ENCODE measurements at regions not wholly inside any gene's neighbourhood (a gene's known extent, or its start where the extent isn't known, plus 50 kb on each side); places are given as distances from the start of the nearest gene placed in this dataset.
"Not testable (repeated sequence)": the region's sequence is repeated elsewhere in the genome, so short reads cannot be mapped to it uniquely, and the experiment has no call there.

GRCh38 chr9:26165426-26165825 is 487.2 kb upstream of the TUSC1 start:
- no peak for DNase-seq (ENCODE audit: low read depth, low spot score)

GRCh38 chr9:26163931-26164330 is 485.7 kb upstream of the TUSC1 start:
- DNase-seq (ENCODE audit: low read depth, low spot score) = no peak

- no peak for DNase-seq (ENCODE audit: low read depth, low spot score)
Observed at GRCh38 chr9:26159575-26160392, 481.5 kb upstream of the TUSC1 start.

GRCh38 chr9:26158631-26159150 is 480.4 kb upstream of the TUSC1 start:
- DNase-seq (ENCODE audit: low read depth, low spot score) = no peak

GRCh38 chr9:26157411-26157810 is 479.2 kb upstream of the TUSC1 start:
- DNase-seq (ENCODE audit: low read depth, low spot score) = no peak

- no peak for DNase-seq (ENCODE audit: low read depth, low spot score)
Observed at GRCh38 chr9:26152350-26152749, 474.1 kb upstream of the TUSC1 start.

GRCh38 chr9:26148128-26148527 is 469.9 kb upstream of the TUSC1 start:
- no peak for DNase-seq (ENCODE audit: low read depth, low spot score)

- DNase-seq (ENCODE audit: low read depth, low spot score) = no peak
Observed at GRCh38 chr9:26145938-26146337, 467.7 kb upstream of the TUSC1 start.

- DNase-seq (ENCODE audit: low read depth, low spot score) = no peak
Observed at GRCh38 chr9:26142631-26143030, 464.4 kb upstream of the TUSC1 start.

GRCh38 chr9:26142201-26142600 is 464.0 kb upstream of the TUSC1 start:
- no peak for DNase-seq (ENCODE audit: low read depth, low spot score)

GRCh38 chr9:26133537-26133936 is 455.3 kb upstream of the TUSC1 start:
- DNase-seq (ENCODE audit: low read depth, low spot score) = no peak

- DNase-seq (ENCODE audit: low read depth, low spot score) = no peak
Observed at GRCh38 chr9:26132746-26133312, 454.6 kb upstream of the TUSC1 start.

GRCh38 chr9:26131886-26132285 is 453.6 kb upstream of the TUSC1 start:
- DNase-seq (ENCODE audit: low read depth, low spot score) = peak; percentile 56

- no peak for DNase-seq (ENCODE audit: low read depth, low spot score)
Observed at GRCh38 chr9:26129217-26129616, 451.0 kb upstream of the TUSC1 start.

- no peak for DNase-seq (ENCODE audit: low read depth, low spot score)
Observed at GRCh38 chr9:26125693-26126092, 447.4 kb upstream of the TUSC1 start.

GRCh38 chr9:26116085-26116484 is 437.8 kb upstream of the TUSC1 start:
- DNase-seq (ENCODE audit: low read depth, low spot score) = not testable (repeated sequence)

- no peak for DNase-seq (ENCODE audit: low read depth, low spot score)
Observed at GRCh38 chr9:26112724-26113123, 434.5 kb upstream of the TUSC1 start.

GRCh38 chr9:26086396-26086795 is 408.2 kb upstream of the TUSC1 start:
- no peak for DNase-seq (ENCODE audit: low read depth, low spot score)

- DNase-seq (ENCODE audit: low read depth, low spot score) = no peak
Observed at GRCh38 chr9:26081847-26082246, 403.6 kb upstream of the TUSC1 start.

GRCh38 chr9:26078706-26079105 is 400.5 kb upstream of the TUSC1 start:
- no peak for DNase-seq (ENCODE audit: low read depth, low spot score)

- no peak for DNase-seq (ENCODE audit: low read depth, low spot score)
Observed at GRCh38 chr9:26077860-26078259, 399.6 kb upstream of the TUSC1 start.

GRCh38 chr9:26067608-26068007 is 389.4 kb upstream of the TUSC1 start:
- DNase-seq (ENCODE audit: low read depth, low spot score) = no peak

- DNase-seq (ENCODE audit: low read depth, low spot score) = no peak
Observed at GRCh38 chr9:26066237-26066636, 388.0 kb upstream of the TUSC1 start.
